CD4-positive, alpha-beta T cell treated with Interferon gamma for 1 hour (primary cell): ENCODE measurements at regions not wholly inside any gene's neighbourhood (a gene's known extent, or its start where the extent isn't known, plus 50 kb on each side); places are given as distances from the start of the nearest gene placed in this dataset.
A peak's percentile ranks its signal among the peaks of the same experiment; 100 is the strongest.

Experiments used
- DNase-seq: peaks from one replicate; pipeline ENCODE4 v3.0.0-alpha.2; 2020

DNA sequence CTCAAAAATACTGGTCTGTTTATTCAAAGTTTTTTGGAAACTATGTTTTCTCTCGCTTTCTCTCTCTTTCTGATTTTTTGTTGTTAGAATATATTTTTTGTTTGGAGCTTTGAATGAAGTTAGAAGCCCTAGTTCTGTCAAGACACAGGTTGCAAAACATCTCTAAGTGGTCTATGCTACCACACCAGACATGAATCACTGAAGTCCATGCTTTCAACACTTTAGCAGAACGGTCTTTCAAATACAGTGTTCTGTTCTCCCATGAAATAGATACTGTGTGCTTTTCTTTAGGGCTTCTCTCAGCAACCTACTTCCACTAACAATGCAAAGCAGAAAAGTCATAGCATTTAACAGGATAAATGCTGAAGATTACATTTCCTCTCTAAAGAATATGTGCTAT, 392.5 kb downstream of the TMEM167A start:
- no peak for DNase-seq

GRCh38 chr5:82684165-82684564, 393.0 kb downstream of the TMEM167A start:
- no peak for DNase-seq

- DNase-seq, result no peak
These were observed 397.5 kb downstream of the TMEM167A start for GRCh38 chr5:82679660-82680059.

GRCh38 chr5:82676661-82677060, 398.5 kb upstream of the RPS23 start:
- no peak for DNase-seq

GRCh38 chr5:82674671-82675070, 396.5 kb upstream of the RPS23 start:
- DNase-seq, result no peak

GRCh38 chr5:82673057-82673809, 395.1 kb upstream of the RPS23 start:
- DNase-seq, result no peak

GRCh38 chr5:82670692-82671091, 392.5 kb upstream of the RPS23 start:
- no peak for DNase-seq

DNA sequence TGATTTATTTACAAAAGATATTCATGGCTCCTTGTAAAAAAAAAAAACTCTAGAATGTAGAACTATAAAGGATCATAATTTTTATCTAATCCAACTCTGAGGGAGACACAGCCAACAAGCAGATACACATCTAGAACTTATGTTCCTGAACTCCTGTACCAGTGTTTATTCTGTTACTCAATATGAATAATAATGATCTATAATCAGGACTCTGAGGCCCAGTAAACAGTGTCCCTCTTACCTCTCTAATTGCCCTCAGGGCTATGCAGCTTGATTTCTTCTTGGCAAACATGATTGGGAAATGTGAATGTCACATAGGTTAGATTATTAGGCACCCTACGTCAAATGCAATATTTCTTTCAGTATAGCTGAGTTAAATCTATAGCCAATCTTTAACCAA, 391.6 kb upstream of the RPS23 start:
- no peak for DNase-seq

- DNase-seq, result no peak
These were observed 388.2 kb upstream of the RPS23 start for GRCh38 chr5:82666312-82666711.

GRCh38 chr5:82664732-82665131, 386.6 kb upstream of the RPS23 start:
- DNase-seq, result no peak

GRCh38 chr5:82663225-82663624, 385.1 kb upstream of the RPS23 start:
- DNase-seq, result no peak

DNA sequence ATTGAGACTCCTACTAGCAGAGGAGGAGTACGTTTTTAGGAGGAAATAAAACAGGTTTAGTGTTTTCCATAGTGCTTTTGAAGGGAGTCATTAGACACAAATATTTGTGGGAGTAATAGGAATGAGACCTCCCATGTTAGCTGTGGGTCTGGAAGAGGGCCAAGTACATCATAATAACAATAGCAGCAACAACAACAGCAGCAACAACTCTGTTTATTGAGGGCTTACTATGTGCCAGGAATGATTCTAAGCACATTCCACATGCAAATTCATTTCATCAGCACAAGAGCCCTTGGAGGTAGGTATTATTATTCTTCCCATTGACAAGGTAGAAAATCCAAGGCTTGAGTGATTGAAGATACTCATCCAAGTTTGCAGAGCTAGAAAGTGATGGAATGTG, 384.2 kb upstream of the RPS23 start:
- DNase-seq, result no peak

DNA sequence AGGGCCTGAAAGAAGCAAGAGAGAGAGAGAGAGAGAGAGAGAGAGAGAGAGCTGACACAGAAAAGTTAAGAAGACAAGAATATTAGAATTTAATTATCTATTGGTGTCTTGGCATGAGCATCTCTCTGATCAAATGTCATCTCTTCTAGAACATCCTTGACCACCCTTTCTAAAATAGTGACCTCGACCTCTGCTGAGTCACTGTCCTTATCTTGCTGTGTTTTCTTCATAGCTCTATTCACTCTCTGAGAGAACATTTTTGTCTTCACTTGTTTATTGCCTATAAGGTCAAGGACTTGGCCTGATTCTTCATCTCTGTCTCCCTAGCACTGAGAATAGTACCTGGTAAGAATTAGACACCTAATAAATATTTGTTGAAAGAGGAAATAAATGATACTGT, 383.8 kb upstream of the RPS23 start:
- DNase-seq, result no peak

DNA sequence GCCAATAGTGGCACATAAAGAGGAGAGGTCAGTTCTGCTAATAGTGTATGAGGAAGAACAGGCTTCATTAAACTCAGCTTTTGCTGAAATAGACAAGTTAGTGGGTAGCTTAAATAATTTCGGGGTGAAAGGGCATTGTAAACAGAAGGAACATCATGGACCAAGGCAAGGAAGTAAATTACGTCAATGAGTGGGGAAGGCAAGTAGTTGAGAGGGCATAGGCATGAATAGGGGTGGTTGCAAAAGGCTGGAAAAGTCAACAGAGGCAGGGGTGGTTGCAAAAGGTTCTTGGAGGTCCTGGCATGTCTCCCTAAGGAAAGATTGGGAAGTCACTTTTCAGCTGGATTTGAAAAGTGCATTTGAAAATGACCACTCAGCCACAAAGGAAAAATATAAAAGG, 383.3 kb upstream of the RPS23 start:
- DNase-seq, result no peak

GRCh38 chr5:82659115-82659514, 381.0 kb upstream of the RPS23 start:
- no peak for DNase-seq

- DNase-seq, result no peak
These were observed 379.0 kb upstream of the RPS23 start for GRCh38 chr5:82657033-82657699.

DNA sequence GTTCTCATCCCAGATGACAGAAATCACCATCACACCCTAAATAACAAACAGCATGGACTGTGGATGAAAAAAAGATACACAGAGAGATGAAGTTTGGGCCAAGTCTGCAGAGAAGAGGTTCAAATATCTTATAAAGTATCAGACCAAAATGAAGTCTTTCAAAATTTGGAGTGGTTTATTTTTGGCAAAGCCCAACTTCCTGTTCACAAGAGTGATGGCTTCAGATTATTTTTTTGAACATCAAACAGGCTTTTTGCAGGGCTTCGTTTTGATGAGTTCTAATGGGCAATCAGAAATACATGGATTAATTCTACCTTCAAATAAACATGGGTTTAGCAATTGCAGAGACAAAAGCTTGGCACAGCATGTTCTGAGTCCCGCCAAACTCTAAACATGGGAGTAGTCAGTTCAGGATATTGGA, 378.2 kb upstream of the RPS23 start:
- DNase-seq, result no peak

GRCh38 chr5:82655078-82655477, 376.9 kb upstream of the RPS23 start:
- DNase-seq, result no peak

DNA sequence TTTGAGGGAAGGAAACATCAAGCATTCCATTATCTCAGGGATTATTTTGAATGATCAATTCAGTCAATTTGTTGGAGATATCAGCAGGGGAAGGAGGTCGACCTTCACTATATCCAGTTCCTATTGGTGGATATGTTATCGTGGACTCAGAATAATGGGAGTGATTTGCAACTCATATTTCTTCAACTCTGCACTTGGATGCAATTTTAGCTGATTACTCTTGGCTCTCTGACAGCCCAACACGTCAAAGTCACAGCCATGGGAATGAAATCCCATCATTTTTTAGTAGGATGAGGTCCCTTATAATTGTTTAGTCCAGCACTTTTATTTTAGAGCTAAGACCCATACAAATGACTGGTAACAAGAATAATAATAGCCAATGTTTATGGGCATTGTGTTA, 371.8 kb upstream of the RPS23 start:
- DNase-seq, result no peak

- DNase-seq, result no peak
These were observed 366.6 kb upstream of the RPS23 start for GRCh38 chr5:82644766-82645165.

DNA sequence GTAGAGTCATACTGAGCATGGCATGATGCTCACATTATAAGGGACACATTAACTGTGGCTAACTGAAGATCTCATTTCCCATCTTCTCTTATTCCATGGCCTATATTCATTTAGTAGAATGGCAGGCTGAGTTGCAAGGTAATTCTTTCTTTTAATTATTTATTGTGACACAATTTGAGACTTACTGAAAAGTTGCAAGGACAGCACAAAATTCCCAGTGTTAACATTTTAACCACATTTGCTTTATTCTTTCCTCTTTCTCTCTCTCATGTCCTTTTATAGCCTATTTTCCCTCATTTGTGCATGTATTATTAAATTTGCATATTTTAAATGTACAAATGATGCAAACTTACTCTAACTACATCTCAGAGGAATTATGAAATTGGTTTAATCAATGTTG, 366.1 kb upstream of the RPS23 start:
- DNase-seq, result no peak

- DNase-seq, result no peak
These were observed 364.2 kb upstream of the RPS23 start for GRCh38 chr5:82642313-82642712.

GRCh38 chr5:82641331-82642003, 363.3 kb upstream of the RPS23 start:
- peak; percentile 3 for DNase-seq

GRCh38 chr5:82640916-82641315, 362.8 kb upstream of the RPS23 start:
- no peak for DNase-seq
